GM19043 (cell line): ENCODE measurements at regions not wholly inside any gene's neighbourhood (a gene's known extent, or its start where the extent isn't known, plus 50 kb on each side); places are given as distances from the start of the nearest gene placed in this dataset.

Experiments
- ATAC-seq: cut with Tn5 transposase; IDR thresholded peaks from one replicate; pipeline ENCODE4 v1.9.1; 2021; ENCODE audit warnings: low read depth; ENCODE audit not compliant: unreplicated experiment

DNA sequence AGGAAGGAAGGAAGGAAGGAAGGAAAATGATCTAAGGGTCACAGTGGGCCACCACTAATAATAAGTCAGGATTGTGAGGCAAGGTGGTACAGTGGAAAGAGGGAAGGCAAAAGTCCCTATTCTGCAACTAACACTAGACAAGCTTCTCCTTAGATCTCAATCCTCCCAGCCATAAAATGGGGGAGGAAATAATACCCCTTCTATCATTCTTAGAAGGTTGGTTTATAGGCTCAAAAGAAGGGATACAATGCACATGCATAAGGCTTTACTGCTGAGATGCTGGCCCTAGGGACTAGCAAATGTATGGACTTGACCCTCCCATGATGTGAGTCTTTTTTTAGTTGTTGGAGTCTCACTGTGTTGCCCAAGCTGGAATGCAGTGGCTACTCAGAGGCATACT, 167.7 kb upstream of the ZNF507 start:
- ATAC-seq: no peak

DNA sequence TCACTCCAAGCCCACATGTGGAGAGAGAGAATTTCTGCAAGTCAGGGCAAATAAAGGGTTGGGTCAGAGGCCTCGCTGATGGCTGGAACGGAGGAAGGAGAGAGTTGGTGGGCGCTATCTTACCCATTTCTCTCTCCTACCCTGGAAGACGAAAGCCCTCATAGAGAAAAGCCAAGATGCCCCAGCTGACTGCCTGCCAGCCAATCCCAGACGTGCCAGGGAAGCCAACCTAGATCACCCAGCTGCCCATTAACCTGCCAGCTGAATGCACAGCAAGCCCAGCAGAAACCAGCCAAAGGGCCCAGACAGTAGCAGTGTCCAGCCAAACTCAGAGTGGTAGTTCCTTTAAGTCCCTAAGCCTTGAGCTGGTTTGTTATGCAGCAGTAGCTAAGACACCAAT, 167.0 kb upstream of the ZNF507 start:
- no peak for ATAC-seq

DNA sequence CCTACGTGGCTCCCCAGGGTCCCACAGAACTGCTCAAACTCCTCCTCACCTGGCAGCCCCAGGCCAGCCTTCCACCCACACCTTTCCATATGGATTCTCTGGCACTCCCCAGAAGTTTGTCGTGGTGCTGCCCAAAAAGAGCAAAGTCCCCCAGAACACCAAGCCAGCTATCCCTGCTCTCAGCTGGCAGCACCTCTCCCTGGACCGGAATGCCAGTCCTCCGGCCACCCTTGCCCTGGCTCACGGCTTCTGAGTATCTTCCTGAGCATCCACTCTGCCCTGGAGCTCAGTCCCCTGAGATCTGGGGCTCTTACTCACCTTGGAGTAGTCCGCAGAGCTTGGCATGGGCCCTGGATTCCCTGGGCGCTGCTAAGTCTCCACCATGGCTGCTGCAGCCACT, 166.5 kb upstream of the ZNF507 start:
- ATAC-seq: no peak

DNA sequence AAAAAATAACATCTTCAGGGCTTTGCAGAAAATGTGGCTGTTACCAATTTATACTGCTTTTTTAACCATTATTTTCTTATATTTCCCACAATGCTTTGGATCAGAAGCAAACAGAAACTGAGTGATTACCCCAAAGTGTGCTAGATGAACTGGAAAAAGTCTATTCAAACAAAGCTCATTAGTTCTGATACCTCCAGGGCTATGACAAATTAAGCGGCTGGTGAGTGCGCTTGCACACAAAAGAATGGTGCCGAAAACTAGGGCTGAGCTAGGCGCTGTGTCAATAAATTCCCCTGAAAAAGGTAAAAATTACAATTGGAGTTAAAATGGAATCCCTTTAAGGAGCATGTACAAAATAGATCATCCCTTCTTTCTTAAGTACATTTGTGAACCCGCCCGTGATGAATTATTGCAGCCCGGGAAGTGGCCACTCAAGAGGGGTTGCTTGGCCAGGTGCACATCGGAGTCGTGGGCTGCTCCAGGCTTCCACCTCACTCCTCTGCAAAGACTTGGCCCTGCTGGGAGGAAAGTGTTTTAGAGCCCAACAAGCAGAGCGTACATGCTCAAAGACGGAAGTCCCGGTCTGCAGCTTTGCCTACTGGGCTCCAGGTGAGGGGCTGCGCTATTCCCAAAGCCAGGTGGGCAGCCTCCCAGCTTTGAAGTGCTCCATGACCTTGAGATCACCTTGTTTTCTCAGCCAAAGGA, 164.0 kb upstream of the ZNF507 start:
- ATAC-seq: no peak

DNA sequence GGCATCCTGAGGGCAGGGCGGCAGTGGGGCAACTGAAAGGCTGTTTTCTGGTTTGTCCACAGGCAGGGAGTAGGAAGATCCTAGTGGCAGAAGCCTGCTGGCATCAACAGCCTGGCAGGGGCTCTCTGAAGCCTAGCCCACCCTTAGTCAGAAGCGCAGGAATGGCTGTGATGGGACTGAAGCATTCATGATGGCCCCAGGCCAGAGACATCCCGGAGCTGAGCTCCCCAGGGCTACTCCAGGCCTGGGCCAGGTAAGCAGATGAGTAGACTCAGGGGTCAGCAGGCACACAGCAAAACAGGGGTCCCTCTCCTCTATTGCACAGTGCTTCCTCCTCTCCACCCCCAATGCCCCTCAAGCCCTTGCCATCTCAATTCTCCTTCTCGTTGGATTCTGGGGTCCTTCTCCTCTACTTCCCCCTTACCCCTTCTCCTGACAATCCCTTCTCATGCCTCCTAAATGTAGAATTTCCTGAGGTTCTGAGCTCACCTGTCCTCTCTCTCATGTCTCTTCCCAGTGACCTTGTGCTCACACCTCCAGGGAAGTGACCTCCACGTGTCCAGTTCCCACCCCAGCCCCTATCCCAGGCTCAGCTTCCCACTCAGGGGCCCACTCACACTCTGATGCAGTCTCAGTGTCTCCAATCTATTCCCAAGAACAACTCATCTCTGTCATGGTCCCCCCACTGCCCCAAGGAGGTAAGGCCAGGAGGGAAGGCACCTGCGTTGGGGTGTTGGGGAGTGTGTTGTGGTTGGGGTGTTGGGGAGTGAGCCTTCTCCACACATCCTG, 158.7 kb upstream of the ZNF507 start:
- ATAC-seq: no peak

DNA sequence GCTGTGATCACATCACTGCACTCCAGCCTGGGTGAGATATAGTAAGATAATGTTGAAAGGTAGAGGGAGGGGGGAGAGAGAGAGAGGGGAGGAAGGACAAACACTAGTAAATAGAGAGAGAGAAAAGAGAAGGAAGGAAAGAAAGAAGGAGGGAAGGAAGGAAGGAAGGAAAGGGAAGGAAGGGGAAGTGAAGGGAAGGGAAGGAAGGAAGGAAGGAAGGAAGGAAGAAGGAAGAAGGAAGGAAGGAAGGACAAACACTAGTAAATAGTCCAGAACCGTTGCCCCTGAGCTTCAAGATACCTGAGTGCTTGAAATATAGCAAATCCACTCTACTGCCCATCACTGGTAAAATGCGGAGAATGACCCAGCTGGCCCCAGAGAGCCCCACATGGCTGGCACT, 156.5 kb upstream of the ZNF507 start:
- no peak for ATAC-seq

DNA sequence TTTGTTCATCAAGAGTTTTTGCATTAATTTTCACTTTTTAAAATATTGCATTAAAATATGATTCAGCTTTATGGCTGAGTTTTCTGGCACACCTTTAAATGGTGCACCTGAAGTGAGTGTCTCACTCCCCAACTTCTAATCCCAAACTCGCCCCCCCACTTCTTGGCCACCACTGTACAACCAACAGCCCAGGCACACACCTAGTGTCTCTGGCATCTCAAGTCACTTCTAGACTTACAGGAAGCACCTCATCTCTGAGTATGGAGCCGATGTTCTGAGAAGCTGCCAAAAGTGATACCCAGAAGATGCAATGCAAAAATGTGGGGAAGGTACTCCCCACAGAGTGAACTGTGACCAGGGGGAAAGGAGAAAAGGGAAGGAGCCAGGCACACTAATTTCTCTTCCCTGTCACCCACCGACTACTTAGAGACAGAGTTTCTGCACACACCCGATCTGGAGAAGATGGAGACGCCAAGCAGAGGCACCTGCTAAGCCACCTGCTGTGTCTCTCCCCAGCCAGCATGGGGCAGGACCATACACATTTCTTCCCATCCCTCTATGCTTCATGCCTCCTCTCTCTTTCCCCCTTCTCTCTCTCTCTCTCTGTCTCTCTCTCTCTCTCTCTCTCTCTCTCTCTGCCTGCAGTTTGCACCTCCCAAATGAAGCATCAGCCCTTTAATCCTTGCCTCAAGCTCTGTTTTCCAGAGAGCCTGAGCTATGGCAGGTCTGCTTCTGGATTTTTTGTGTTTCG, 155.3 kb upstream of the ZNF507 start:
- ATAC-seq: no peak

DNA sequence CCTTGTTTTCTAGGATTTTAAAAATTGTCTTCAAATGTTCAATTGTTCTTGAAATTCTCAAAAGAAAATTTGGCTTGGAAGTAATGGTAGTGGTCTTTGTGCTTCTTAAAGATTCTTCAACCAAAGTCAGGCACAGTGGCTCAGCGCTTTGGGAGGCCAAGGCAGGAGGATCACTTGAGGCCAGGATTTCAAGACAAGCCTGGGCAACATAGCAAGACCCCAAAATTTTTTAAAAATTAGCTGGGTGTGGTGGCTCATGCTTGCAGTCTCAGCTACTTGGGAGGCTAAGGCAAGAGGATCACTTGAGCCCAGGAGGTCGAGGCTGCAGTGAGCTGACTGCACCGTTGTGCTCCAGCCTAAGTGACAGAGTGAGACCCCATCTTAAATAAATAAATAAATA, 153.5 kb upstream of the ZNF507 start:
- ATAC-seq: no peak

DNA sequence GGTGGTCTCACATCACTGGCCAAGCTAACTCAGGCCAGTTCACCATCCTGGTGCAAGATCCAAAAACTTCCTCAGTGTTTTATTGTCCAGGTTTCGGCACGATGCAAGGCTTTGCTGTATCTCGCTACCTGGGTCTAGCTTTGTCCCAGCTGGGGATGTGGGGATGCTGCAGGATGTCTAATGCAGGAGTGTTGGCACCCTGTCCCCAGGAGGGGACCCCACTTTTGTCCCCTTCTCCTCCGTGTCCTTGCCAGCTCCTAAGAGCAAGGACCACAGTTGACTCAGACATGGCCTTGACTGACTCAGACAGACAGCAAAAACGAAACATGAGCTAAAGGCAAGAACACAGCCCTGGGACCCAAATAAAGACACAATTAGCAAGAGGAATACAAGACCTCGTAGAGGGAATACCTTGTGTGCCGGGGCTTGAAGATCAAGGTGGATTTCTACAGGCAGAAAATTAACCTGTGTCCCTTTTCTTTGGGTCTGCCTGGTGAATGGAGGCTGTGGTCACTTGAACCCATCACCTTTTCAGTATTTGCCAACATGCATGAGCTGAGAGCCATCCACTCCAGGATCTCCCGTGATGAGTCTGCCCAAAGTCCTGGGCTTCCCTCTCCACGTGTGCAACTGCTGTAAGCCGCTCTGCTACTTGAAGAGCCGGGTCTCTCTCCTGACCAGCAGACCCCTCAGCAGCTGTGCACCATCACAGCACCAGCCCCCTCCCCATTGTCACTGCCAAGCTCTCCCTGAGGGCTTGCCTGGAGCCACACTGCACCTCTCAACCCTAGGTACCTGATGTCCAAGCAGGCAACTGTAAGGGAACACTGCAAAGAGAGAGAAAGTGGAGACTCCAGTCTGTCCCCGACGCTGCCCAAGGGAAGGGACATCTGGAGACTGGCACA, 149.5 kb upstream of the ZNF507 start:
- ATAC-seq: no peak

DNA sequence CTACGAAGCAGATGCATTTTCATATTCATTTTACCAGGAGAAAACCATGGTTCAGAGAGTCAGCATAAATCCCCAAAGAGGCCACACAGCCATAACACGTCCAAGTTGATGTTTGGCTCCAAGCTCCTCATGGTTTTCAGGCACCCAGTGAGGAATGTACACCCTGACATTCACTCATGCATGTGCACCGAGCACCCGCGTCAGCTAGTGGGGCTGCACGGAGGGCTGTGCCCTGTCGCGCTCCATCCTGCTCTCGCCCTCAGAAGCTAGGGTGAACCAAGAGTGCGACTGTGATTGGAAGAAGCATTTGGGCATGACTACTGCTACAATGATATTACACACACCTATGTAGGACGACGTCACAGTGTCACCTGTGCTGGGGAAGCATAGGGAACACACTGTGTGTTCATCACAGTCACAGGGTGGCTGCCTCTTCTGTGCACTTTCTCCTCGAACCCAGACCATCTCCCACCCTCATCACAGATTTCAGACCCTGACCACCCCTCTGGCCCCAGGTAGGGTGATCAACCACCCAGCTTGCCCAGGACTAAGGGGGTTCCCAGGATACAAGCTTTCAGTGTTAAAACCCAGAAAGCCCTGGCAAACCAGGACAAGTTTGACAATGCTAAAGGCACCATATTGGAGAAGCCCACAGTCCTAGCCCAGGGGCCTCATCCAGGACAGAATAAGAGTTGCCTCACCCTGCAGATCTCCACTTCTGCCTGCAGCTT, 148.6 kb upstream of the ZNF507 start:
- no peak for ATAC-seq

DNA sequence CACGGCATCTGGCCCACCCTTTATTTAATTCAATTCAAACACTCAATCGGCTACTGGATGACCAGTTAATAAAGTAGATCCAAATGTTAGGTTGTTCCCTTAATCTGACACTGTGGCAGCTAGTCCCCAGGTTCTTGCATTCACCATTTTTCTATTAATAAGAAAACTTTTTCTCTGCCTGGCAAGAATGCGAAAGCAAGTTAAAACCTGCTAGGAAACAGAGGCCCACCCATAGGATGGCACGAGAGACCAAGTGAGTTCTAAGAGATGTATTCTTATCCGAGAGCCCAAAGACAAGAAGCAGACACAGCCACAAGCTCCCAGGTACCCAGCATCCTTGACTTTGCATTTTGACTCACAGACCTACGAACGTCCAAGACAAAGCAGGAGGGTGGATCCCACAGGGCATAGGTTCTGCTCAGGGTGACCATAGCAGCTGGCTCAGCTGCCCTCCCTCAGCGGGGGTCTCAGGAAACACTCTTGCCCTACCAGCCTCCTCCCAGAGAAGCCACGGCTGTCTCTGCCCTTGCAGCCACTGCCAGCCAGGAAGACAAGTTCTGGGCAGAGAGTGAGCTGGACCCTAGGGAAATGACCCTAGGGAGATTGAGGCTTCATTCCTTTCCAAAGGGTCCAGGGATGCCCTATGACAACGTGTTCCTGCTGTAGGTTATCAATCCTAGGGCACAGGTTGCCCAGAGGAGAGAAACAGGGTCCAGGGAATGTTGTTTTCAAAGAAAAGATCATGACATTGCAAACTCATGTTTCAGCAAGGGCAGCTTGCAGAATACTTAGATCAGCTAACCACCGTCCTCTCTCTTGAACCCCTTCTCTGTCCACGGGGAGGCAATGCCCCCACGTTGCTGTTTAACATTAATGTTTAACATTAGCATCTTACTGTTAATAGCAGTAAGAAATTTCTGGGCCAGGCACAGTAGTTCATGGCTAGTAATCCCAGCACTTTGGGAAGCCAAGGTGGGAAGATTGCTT, 147.2 kb upstream of the ZNF507 start:
- no peak for ATAC-seq

DNA sequence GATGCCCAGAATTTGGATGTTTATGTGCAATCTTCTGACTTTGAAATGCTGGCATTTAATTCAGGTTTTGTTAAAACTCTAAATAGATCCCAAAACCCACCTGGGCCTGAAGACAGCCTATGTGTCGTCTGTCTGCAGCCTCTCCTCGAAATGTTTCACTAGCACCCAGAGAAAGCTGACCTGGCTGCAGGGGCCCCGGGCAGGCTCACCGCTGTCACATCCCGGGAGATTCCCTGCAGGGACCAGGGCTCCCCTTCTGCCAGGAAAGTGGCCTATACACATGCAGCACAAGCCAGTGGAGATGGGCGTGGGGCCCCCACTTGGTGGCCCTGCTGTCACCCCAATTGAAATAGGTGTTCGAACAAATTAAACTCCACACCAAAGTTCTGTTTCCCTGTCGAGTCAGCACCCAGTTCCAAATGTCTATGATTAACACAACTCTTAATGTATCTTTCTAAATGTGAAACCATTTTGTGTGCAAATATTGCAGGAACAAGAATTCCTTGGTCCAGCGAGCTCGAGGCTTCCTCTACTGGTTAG, 145.8 kb upstream of the ZNF507 start:
- no peak for ATAC-seq

DNA sequence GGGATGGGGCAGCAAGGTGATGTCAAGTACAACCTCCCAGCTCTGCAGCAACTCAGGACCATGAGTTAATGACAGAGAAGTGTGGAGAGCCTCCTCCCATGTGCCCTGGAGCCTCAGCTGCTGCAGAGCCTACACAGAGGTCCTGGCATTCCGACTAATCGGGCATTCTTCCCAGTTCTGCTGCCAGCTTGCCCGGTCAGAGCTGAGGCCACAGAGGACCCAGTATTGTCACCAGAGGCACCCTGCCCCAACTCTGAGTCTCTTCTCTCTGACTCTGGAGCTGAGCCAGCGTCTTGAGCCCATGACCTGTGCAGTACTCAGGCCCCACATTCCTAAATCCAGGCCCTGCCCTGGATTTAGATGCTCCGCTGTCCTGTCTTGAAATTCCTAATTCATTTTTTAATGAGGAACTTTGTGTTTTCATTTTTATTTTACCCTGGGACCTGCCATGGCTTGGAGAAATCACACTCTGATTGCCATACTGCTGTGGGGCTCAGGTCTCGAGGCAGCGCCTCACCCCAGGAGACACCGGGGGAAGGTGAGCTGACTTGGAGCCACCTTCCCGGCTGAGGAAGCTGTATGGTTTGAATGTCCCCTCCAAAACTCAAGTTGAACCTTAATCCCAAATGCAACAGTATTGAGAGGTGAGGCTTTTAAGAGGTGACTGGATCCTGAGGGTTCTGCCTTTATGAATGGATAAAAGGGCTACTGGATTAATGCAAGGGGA, 144.9 kb upstream of the ZNF507 start:
- no peak for ATAC-seq

DNA sequence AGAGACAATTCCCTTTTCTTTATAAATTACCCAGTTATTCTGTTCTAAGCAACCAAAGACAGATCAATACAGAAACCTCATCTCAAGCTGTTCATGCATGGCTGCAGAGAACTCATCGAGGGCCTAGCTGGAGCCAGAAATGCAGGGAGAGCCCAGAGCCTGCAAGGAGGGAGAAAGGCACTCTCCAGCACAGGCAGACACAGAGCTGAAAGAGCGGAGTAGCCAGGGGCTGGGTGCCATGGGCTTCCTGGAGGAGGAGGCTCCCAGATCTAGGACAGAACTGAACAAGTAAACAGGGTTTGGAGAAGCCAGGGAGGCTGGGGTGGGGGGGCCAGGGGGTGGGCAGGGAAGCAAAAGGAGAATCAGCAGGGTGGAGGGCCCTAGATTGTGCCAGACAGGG, 144.2 kb upstream of the ZNF507 start:
- no peak for ATAC-seq

DNA sequence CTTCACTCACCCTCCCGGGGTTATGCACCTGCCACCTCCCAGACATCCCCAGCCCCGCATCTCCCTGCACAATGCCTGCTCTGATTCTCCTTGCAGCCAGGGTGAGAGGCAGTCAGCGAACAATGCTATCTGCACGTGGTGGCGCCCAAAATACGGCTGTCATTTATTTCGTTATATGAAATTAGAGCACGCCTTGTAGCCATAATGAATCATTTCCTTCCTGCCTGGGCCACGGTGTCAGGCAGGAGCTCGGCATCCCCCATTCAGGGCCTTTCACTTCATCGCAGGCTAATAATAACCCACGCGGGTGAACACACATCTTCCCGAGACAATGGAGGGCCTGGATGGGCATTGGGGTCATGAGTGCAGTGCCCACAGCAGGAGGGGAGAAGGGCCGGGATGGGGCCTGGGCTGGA, 143.8 kb upstream of the ZNF507 start:
- ATAC-seq: no peak

DNA sequence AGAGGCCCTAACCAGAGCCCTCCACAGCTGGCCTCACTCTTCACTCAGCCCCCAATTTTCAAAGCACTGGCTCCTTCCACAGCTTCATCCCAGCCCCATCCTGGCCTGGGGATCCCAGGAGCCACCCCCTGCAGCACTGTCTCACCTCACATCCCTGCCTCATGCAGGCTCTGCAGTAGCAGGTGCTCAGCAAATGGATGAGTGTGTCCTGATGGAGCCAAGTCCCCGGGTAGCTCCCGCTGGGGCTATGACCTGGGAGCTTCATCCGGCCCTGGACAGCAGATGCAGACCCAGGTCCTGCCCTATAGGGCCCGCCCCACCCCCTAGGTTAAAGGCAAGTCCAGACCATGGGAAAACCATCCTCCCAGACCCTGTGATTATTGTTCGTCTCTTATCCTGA, 143.2 kb upstream of the ZNF507 start:
- no peak for ATAC-seq

DNA sequence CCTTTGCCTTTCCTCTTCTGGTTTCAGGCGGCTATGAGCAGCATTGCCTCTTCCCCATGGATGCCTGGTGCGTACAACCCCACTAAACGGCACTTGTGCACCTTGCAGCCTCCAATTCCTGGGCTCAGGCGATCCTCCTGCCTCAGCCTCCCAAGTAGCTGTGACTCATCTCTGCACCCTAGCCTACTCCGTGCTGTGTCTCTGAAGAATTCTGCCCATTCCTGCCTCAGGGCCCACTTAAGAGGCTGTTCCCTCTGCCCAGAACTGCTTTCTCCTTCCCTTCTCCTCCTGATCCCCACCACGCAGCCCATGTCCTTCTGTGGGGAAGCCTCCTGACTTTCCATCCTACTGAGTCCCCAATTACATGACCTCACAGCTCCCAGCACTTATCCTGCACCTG, 142.2 kb upstream of the ZNF507 start:
- ATAC-seq: no peak

DNA sequence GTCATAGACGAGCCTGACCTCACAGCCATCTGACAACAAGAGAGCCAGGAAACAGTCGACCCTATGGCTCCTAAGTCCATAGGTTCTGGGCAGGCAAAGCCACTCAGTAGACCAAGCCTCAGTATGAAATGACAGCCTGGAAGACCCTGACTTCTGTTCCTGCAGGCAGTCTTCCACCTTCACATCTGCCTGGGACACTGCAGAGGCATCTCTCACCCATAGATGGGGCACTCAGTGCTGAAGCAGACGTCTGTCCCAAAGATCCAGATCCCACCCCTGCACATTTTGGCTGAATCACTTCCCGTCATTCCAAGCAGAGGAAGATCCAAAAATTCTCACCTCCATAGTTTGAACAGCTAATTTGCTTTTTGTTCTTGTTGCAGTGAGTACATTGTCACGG, 139.3 kb upstream of the ZNF507 start:
- ATAC-seq: no peak
